SK-N-SH treated with all-trans-retinoic acid at 6 μM for 48 hours (cell line): ENCODE measurements at regions not wholly inside any gene's neighbourhood (a gene's known extent, or its start where the extent isn't known, plus 50 kb on each side); places are given as distances from the start of the nearest gene placed in this dataset.
A peak's percentile ranks its signal among the peaks of the same experiment; 100 is the strongest.

Experiments
- ATAC-seq: fragments of 200-7000 bp; cut with Tn5 transposase; 3 replicates; pipeline ENCODE4 v1.9.1; 2020; ENCODE audit warnings: mild to moderate bottlenecking, moderate library complexity
- ARNTL ChIP-seq: fragments of 450-650 bp; formaldehyde crosslinking; IDR thresholded peaks from 2 replicates; pipeline ENCODE4 v1.5.0; 2020; ENCODE audit warnings: low read depth, mild to moderate bottlenecking, moderate library complexity, borderline replicate concordance
- BACH2 ChIP-seq: fragments of 250-450 bp; sonication (Bioruptor Pico); IDR thresholded peaks from 2 replicates; pipeline ENCODE4 v1.9.0; 2021; ENCODE audit warnings: mild to moderate bottlenecking, borderline replicate concordance
- CREB5 ChIP-seq: fragments of 250-450 bp; sonication (Bioruptor Pico); IDR thresholded peaks from 2 replicates; pipeline ENCODE4 v1.5.1; 2020; ENCODE audit warnings: low read depth, mild to moderate bottlenecking, moderate library complexity
- CSDC2 ChIP-seq: fragments of 250-450 bp; sonication (Bioruptor Pico); IDR thresholded peaks from 2 replicates; pipeline ENCODE4 v1.5.0; 2020; ENCODE audit warnings: mild to moderate bottlenecking, moderate library complexity
- ESRRG ChIP-seq: fragments of 250-450 bp; sonication (Bioruptor Pico); IDR thresholded peaks from 2 replicates; pipeline ENCODE4 v1.6.1; 2021; ENCODE audit warnings: mild to moderate bottlenecking
- GLIS3 ChIP-seq: fragments of 250-450 bp; sonication (Bioruptor Pico); IDR thresholded peaks from 2 replicates; pipeline ENCODE4 v1.5.0; 2020; ENCODE audit warnings: mild to moderate bottlenecking, moderate library complexity
- OSR1 ChIP-seq: fragments of 250-450 bp; sonication (Bioruptor Pico); IDR thresholded peaks from 2 replicates; pipeline ENCODE4 v1.8.0; 2022; ENCODE audit warnings: moderate library complexity, mild to moderate bottlenecking, inconsistent platforms
- PATZ1 ChIP-seq: fragments of 250-450 bp; sonication (Bioruptor Pico); IDR thresholded peaks from 2 replicates; pipeline ENCODE4 v1.8.0; 2020; ENCODE audit warnings: mild to moderate bottlenecking, moderate library complexity, borderline replicate concordance
- POU6F1 ChIP-seq: fragments of 250-450 bp; sonication (Bioruptor Pico); IDR thresholded peaks from 2 replicates; pipeline ENCODE4 v1.8.0; 2021; ENCODE audit warnings: low read depth, mild to moderate bottlenecking, moderate library complexity, borderline replicate concordance
- PPARA ChIP-seq: fragments of 250-450 bp; sonication (Bioruptor Pico); IDR thresholded peaks from 2 replicates; pipeline ENCODE4 v1.5.0; 2020; ENCODE audit warnings: mild to moderate bottlenecking, borderline replicate concordance
- RARB ChIP-seq: fragments of 250-450 bp; sonication (Bioruptor Pico); IDR thresholded peaks from 2 replicates; pipeline ENCODE4 v1.8.0; 2021; ENCODE audit warnings: mild to moderate bottlenecking, moderate library complexity
- SNAI2 ChIP-seq: fragments of 250-450 bp; sonication (Bioruptor Pico); IDR thresholded peaks from 2 replicates; pipeline ENCODE4 v1.5.0; 2020; ENCODE audit warnings: mild to moderate bottlenecking, moderate library complexity
- TCF4 ChIP-seq: fragments of 250-450 bp; sonication (Bioruptor Pico); IDR thresholded peaks from 2 replicates; pipeline ENCODE4 v1.8.0; 2021; ENCODE audit warnings: mild to moderate bottlenecking, moderate library complexity, borderline replicate concordance
- TOX ChIP-seq: fragments of 250-450 bp; sonication (Bioruptor Pico); IDR thresholded peaks from 2 replicates; pipeline ENCODE4 v1.8.0; 2021; ENCODE audit warnings: mild to moderate bottlenecking, moderate library complexity, borderline replicate concordance
- TSHZ2 ChIP-seq: fragments of 250-450 bp; sonication (Bioruptor Pico); IDR thresholded peaks from 2 replicates; pipeline ENCODE4 v1.5.0; 2020; ENCODE audit warnings: mild to moderate bottlenecking, moderate library complexity
- ZC3H10 ChIP-seq: fragments of 250-450 bp; sonication (Bioruptor Pico); IDR thresholded peaks from 2 replicates; pipeline ENCODE4 v1.5.1; 2021; ENCODE audit warnings: mild to moderate bottlenecking, moderate library complexity
- ZFP30 ChIP-seq: fragments of 450-650 bp; formaldehyde crosslinking; IDR thresholded peaks from 2 replicates; pipeline ENCODE4 v1.5.0; 2022; ENCODE audit warnings: mild to moderate bottlenecking, moderate library complexity
- ZNF565 ChIP-seq: fragments of 450-650 bp; formaldehyde crosslinking; conservative IDR thresholded peaks from 2 replicates; pipeline ENCODE4 v1.5.0; 2020; ENCODE audit warnings: low read depth, mild to moderate bottlenecking, moderate library complexity
- ZNF70 ChIP-seq: fragments of 450-650 bp; formaldehyde crosslinking; IDR thresholded peaks from 2 replicates; pipeline ENCODE4 v1.5.0; 2020; ENCODE audit warnings: mild to moderate bottlenecking, moderate library complexity
- ZNF8 ChIP-seq: fragments of 450-650 bp; formaldehyde crosslinking; IDR thresholded peaks from 2 replicates; pipeline ENCODE4 v1.5.0; 2020; ENCODE audit warnings: mild to moderate bottlenecking, moderate library complexity

GRCh38 chr5:54894957-54895815 is 90.2 kb downstream of the ESM1 start (continued):
- TF ChIP-seq PATZ1 (CRISPR knock-in tag) = no peak
- no peak for TF ChIP-seq SNAI2
- no peak for TF ChIP-seq TCF4 (CRISPR knock-in tag)

GRCh38 chr5:54889826-54890225 is 95.6 kb downstream of the ESM1 start:
- peak; percentile 74 for ATAC-seq
- TF ChIP-seq CREB5 (CRISPR knock-in tag) = no peak
- TF ChIP-seq PATZ1 (CRISPR knock-in tag) = no peak
- no peak for TF ChIP-seq TSHZ2 (CRISPR knock-in tag)
- no peak for TF ChIP-seq TOX (CRISPR knock-in tag)
- TF ChIP-seq PPARA (CRISPR knock-in tag) = no peak
- no peak for TF ChIP-seq ZNF70 (CRISPR knock-in tag)
- TF ChIP-seq TCF4 (CRISPR knock-in tag) = no peak
- no peak for TF ChIP-seq GLIS3 (CRISPR knock-in tag)

- no peak for TF ChIP-seq ARNTL
- no peak for TF ChIP-seq SNAI2
- TF ChIP-seq RARB (CRISPR knock-in tag) = no peak
- no peak for TF ChIP-seq ZNF70 (CRISPR knock-in tag)
- TF ChIP-seq ESRRG (CRISPR knock-in tag) = no peak
- no peak for TF ChIP-seq ZNF8 (CRISPR knock-in tag)
- no peak for TF ChIP-seq OSR1 (CRISPR knock-in tag)
- no peak for TF ChIP-seq ZFP30 (CRISPR knock-in tag)
- ATAC-seq = no peak
Observed at GRCh38 chr5:54887663-54888062, 97.7 kb downstream of the ESM1 start.

GRCh38 chr5:54886866-54887265 is 98.5 kb downstream of the ESM1 start:
- ATAC-seq = no peak
- TF ChIP-seq ZNF70 (CRISPR knock-in tag) = no peak
- no peak for TF ChIP-seq ZNF565 (CRISPR knock-in tag)
- TF ChIP-seq SNAI2 = no peak
- TF ChIP-seq CSDC2 (CRISPR knock-in tag) = no peak
- TF ChIP-seq CREB5 (CRISPR knock-in tag) = no peak
- no peak for TF ChIP-seq POU6F1 (CRISPR knock-in tag)
- TF ChIP-seq GLIS3 (CRISPR knock-in tag) = no peak
- no peak for TF ChIP-seq BACH2 (CRISPR knock-in tag)
- TF ChIP-seq ZC3H10 = no peak
- TF ChIP-seq OSR1 (CRISPR knock-in tag) = no peak
- TF ChIP-seq PPARA (CRISPR knock-in tag) = no peak
- no peak for TF ChIP-seq TOX (CRISPR knock-in tag)
- no peak for TF ChIP-seq TSHZ2 (CRISPR knock-in tag)
